Mesodermal cell (in vitro differentiated cells): ENCODE measurements at regions not wholly inside any gene's neighbourhood (a gene's known extent, or its start where the extent isn't known, plus 50 kb on each side); places are given as distances from the start of the nearest gene placed in this dataset.
"Not testable (repeated sequence)": the region's sequence is repeated elsewhere in the genome, so short reads cannot be mapped to it uniquely, and the experiment has no call there.

ENCODE experiments used
- H3K27ac ChIP-seq: 2 replicates; pipeline ENCODE4 v1.7.0; 2013; ENCODE audit warnings: mild to moderate bottlenecking, low read depth, low read length, moderate library complexity; ENCODE audit not compliant: severe bottlenecking
- H3K36me3 ChIP-seq: 2 replicates; pipeline ENCODE4 v1.7.1; 2013; ENCODE audit warnings: mild to moderate bottlenecking, low read length, moderate library complexity; ENCODE audit not compliant: control insufficient read depth, insufficient read depth
- H3K4me1 ChIP-seq: one replicate; pipeline ENCODE4 v1.7.1; 2013; ENCODE audit warnings: mild to moderate bottlenecking, low read length; ENCODE audit not compliant: insufficient read depth, control insufficient read depth, poor library complexity, severe bottlenecking
- H3K4me3 ChIP-seq: 2 replicates; pipeline ENCODE4 v1.7.0; 2013; ENCODE audit warnings: low read length, control low read depth, mild to moderate bottlenecking; ENCODE audit not compliant: insufficient read depth, poor library complexity, severe bottlenecking; ENCODE audit errors: extremely low read depth
- H3K9me3 ChIP-seq: 2 replicates; pipeline ENCODE4 v1.7.1; 2013; ENCODE audit warnings: mild to moderate bottlenecking, low read length, moderate library complexity; ENCODE audit not compliant: control insufficient read depth
- WGBS, 2 experiments: methylation state at CpG; one replicate each; pipeline ENCODE4 v1.1.5; 2013; ENCODE audit warnings: missing lambda C conversion rate in 2 of 2; ENCODE audit not compliant: insufficient coverage in 2 of 2; 5-methylcytosine and 5-hydroxymethylcytosine counted together

DNA sequence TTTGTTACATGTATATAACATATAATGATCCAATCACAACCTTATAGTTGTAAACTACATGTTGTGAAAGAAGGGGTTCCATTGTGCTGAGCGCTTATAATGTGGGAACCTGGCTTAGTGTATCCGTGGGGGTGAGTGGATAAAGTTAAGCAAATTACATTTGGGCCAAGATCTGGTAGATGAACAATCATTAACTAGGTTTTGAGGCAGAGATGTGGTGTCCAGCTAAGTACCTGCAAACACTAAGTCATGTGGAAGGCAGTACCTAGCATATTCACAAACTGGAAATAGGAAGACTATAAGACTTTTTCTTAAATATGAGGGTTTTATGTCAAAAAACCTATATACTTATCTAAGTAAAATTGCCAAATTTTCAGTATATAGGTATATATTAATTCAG lies 167.2 kb upstream of the PDE4B start:
- no peaks in the 10 kb centered on the region for H3K9me3 ChIP-seq
- no peak overlapping the region for H3K4me3 ChIP-seq
- no peaks in the 10 kb centered on the region for H3K36me3 ChIP-seq
- no peak overlapping the region for H3K27ac ChIP-seq
- H3K4me1 ChIP-seq, result peaks cover 12% of the 10 kb centered on the region
- 94 to 100% methylated on average over 2 of the region's 2 CpGs for WGBS, 2 experiments

DNA sequence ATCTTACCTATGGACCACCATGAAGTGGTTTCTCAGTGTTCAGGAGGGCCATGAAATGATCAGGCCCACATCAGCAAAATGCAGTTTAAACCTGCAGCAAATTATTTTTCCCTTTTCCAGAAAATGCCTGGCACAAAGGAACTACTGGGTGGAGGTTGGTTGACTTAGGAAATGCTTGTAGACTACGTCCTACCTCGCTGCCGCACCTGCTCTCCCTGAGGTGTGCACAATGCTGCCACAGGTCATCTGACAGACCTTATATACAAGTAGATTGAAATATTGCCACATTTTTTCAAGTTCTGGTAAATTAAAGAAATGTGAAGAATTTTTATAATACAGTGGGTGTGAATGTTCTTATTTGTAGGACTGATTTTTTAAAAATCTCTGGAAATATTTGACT lies 166.7 kb upstream of the PDE4B start:
- H3K4me1 ChIP-seq, result peaks cover 17% of the 10 kb centered on the region
- WGBS, 2 experiments, result 100% methylated on average over 3 of the region's 3 CpGs; no CpG with 5 or more reads in 1 of the 2 experiments
- no peaks in the 10 kb centered on the region for H3K9me3 ChIP-seq
- H3K36me3 ChIP-seq, result no peaks in the 10 kb centered on the region
- no peak overlapping the region for H3K4me3 ChIP-seq
- H3K27ac ChIP-seq, result no peak overlapping the region

DNA sequence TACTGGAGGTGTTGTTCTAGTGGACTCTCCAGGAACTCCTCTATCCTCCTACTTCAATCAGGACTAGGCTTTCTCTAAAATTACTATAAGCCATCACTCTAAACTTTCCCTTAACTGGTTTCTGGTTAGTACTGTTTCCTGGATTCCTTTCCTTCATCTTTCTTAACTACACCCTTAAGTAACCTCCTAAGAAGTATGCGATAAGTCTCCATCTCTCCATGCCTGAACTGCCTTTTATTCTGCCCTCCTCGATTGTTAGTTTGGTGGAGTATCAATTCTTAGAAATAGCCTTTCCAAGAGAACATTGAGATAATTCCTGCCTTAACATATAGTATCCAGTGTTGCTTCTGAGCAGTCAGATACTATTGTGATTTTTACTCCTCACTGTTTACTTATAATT lies 162.9 kb upstream of the PDE4B start:
- Histone ChIP-seq H3K4me3 (no peak overlapping the region), H3K4me1 (peaks cover 17% of the 10 kb centered on the region), H3K36me3 (no peaks in the 10 kb centered on the region), H3K9me3 (no peaks in the 10 kb centered on the region), H3K27ac (peak overlapping the region; percentile 47)
- 60% methylated on average over 1 of the region's 2 CpGs; no CpG with 5 or more reads in 1 of the 2 experiments for WGBS, 2 experiments

DNA sequence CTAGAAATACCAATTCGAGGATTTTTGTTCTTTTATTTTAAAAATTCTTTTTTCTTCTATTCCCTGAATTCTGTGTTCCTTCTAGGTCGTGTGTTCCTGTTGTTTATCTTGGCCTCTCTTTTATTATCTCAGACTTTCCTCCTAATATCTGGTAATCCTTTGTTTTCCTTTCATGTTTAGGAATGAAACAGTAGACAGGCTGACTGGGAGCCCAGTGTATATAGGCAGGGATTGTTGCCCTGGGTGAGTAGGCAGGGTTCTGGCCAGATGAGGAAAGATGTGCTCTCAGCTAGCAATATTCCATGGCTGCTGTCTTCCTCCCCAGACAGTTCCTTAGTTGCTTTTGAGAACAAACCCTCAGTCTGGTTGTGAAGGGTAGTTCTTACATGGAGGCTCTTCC lies 161.8 kb upstream of the PDE4B start:
- Histone ChIP-seq H3K4me1 (peaks cover 17% of the 10 kb centered on the region), H3K36me3 (no peaks in the 10 kb centered on the region), H3K9me3 (no peaks in the 10 kb centered on the region), H3K4me3 (no peak overlapping the region), H3K27ac (peak overlapping the region; percentile 69)
- WGBS, 2 experiments, result no CpG with 5 or more reads among the region's 2 CpGs

DNA sequence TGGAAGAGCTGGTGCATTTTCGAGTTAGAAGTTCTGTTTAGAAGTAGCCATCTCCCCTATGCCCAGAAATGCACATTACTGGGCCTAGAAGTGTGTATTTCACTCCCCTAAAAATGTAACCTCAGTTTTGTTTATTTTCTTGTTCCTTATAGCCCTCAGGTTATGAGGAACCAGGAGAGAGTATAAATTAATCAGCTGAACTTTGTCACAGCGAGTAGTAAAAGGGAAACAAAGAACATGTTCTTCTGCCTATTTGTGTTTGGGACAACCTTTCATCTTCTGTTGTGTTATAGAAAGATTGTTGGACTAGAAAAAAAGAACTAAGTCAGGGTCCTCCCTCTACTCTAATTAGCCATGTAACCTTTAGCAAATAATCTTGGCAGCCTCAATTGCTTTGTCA lies 160.5 kb upstream of the PDE4B start:
- Histone ChIP-seq H3K36me3 (no peaks in the 10 kb centered on the region), H3K4me3 (no peak overlapping the region), H3K27ac (no peak overlapping the region), H3K4me1 (peaks cover 17% of the 10 kb centered on the region), H3K9me3 (no peaks in the 10 kb centered on the region)
- 86 to 89% methylated on average over 1 to 2 of the region's 2 CpGs for WGBS, 2 experiments

DNA sequence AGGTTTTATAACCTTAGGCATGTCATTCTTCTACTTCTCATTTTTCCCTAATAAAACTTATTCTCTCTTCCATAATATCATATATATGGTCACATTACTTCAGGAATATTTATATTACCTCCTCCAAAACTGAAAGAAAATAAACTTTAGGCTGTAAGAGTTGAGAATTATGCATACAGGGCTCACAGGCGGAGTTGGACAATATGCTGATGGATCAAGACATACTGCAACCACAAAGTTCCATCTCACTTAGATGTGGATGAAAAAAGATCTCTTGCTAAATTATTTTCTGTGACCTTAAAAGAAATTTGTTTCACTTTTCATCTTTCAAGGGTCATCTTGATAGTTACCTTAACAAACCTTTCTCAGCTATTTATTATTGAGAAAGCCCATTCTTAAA lies 152.6 kb upstream of the PDE4B start:
- H3K4me3 ChIP-seq, result no peak overlapping the region
- no CpG with 5 or more reads among the region's 1 CpG for WGBS, 2 experiments

DNA sequence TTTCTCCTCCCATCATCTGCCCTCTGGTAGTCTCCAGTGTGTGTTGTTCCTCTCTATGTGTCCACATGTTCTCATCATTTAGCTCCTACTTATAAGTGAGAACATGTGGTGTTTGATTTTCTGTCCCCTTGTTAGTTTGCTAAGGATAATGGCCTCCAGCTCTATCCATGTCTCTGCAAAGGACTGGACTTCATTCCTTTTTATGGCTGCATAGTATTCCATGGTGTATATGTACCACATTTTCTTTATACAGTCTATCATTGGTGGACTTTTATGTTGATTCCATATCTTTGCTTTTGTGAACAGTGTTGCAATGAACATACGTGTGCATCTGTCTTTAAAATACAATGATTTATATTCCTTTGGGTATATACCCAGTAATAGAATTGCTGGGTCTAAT lies 143.5 kb upstream of the PDE4B start:
- H3K4me3 ChIP-seq, H3K36me3 ChIP-seq, H3K27ac ChIP-seq, H3K4me1 ChIP-seq, H3K9me3 ChIP-seq: not testable (repeated sequence)
- no CpG with 5 or more reads among the region's 1 CpG for WGBS, 2 experiments

More for the DNA sequence above, 152.6 kb upstream of the PDE4B start:
- Histone ChIP-seq H3K27ac (no peak overlapping the region), H3K4me1 (no peaks in the 10 kb centered on the region), H3K36me3 (no peaks in the 10 kb centered on the region), H3K9me3 (no peaks in the 10 kb centered on the region)

DNA sequence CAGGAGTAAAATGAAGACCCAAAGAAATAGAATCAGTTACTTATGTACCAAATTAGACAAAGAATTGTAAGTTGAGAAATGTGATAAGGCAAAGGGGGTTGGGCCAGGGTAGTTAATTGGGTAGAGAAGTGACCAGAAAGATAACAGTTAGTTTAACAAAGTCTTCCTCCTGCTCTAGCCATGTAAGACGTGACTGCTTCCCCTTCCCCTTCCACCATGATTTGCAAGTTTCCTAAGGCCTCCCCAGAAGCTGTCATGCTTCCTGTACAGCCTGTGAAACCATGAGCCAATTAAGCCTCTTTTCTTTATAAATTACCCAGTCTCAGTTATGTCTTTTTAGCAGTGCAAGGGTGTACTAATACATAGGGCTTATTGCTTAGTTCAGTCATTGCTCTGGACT lies 142.0 kb upstream of the PDE4B start:
- 91% methylated on average over 1 of the region's 1 CpG; no CpG with 5 or more reads in 1 of the 2 experiments for WGBS, 2 experiments
- Histone ChIP-seq H3K4me1 (no peaks in the 10 kb centered on the region), H3K4me3 (no peak overlapping the region), H3K9me3 (peaks cover 9% of the 10 kb centered on the region), H3K36me3 (no peaks in the 10 kb centered on the region), H3K27ac (no peak overlapping the region)

DNA sequence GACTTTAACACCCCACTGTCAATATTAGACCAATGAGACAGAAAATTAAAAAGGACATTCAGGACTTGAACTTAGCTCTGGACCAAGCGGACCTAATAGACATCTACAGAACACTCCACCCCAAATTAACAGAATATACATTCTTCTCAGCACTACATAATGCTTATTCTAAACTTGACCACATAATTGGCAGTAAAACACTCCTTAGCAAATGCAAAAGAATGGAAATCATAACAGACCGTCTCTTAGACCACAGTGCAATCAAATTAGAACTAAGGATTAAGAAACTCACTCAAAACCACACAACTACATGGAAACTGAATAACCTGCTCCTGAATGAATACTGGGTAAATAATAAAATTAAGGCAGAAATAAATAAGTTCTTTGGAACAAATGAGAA lies 138.2 kb upstream of the PDE4B start:
- H3K36me3 ChIP-seq, H3K27ac ChIP-seq, H3K9me3 ChIP-seq, H3K4me3 ChIP-seq, H3K4me1 ChIP-seq: not testable (repeated sequence)
- WGBS, 2 experiments, result 80 to 83% methylated on average over 2 of the region's 2 CpGs

DNA sequence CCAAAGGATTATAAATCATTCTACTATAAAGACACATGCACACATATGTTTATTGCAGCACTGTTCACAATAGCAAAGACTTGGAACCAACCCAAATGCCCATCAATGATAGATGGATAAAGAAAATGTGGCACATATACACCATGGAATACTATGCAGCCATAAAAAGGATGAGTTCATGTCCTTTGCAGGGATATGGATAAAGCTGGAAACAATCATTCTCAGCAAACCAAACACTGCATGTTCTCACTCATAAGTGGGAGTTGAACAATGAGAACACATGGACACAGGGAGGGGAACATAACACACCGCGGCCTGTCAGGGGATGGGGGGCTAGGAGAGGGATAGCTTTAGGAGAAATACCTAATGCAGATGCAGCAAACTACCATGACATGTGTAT lies 135.1 kb upstream of the PDE4B start:
- 93% methylated on average over 2 of the region's 2 CpGs; no CpG with 5 or more reads in 1 of the 2 experiments for WGBS, 2 experiments
- H3K9me3 ChIP-seq, H3K27ac ChIP-seq, H3K4me3 ChIP-seq, H3K36me3 ChIP-seq, H3K4me1 ChIP-seq: not testable (repeated sequence)

DNA sequence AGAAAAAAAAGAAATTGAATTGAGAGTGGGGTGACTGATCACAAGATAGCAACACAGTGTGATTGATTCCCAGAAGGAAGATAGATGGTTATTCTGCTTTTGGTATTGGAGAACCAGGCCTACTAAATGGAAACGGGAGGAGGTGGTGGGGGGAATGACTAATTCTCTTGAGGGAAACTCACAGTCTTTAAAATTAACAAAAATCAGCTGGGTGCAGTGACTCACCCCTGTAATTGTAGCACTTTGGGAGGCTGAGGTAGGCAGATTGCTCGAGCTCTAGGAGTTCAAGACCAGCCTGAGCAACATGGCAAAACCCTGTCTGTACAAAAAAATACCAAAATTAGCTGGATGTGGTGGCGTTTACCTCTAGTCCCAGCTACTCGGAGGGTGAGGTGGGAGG lies 134.6 kb upstream of the PDE4B start:
- no peak overlapping the region for H3K27ac ChIP-seq
- no peaks in the 10 kb centered on the region for H3K4me1 ChIP-seq
- no peaks in the 10 kb centered on the region for H3K36me3 ChIP-seq
- WGBS, 2 experiments, result 75 to 88% methylated on average over 2 to 3 of the region's 4 CpGs
- no peaks in the 10 kb centered on the region for H3K9me3 ChIP-seq
- H3K4me3 ChIP-seq, result no peak overlapping the region

DNA sequence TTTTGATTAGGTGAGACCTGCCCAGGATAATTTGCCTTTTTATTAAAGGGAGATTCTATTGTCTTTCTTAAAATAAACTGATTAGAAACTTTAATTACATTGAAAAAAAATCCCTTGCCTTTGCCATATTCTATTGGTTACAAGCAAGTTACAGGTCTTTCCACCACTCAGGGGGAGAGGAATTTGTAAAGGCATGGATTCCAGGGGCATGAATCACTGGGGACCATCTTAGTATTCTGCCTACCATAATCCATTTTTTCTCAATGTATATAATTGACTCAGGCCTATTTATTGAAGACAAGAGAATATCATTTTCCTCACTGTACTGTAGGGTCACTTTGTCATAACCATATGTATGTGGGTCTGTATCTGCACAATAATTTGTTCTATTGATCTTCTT lies 124.3 kb upstream of the PDE4B start:
- Histone ChIP-seq H3K4me3 (no peak overlapping the region), H3K9me3 (no peaks in the 10 kb centered on the region), H3K36me3 (no peaks in the 10 kb centered on the region), H3K27ac (peak overlapping the region; percentile 26), H3K4me1 (no peaks in the 10 kb centered on the region)
